Gastroesophageal sphincter (tissue), 4 donors: ENCODE measurements at regions not wholly inside any gene's neighbourhood (a gene's known extent, or its start where the extent isn't known, plus 50 kb on each side); places are given as distances from the start of the nearest gene placed in this dataset.
"Not testable (repeated sequence)": the region's sequence is repeated elsewhere in the genome, so short reads cannot be mapped to it uniquely, and the experiment has no call there.

Experiments
- ATAC-seq: fragments of 150-250 bp; one replicate; pipeline ENCODE4 v1.9.1; 2016; ENCODE audit warnings: mild to moderate bottlenecking, moderate library complexity
- H3K27ac ChIP-seq, 4 donors: fragments of 200-600 bp; sonication (generic) in 3 of 4; 1 replicate in 3 of 4; 2 replicates in 1 of 4; pipeline ENCODE4 v1.5.1; 2016 to 2019
- H3K27me3 ChIP-seq: fragments of 200-600 bp; sonication (generic); one replicate; pipeline ENCODE4 v1.5.1; 2019
- H3K36me3 ChIP-seq, 2 donors: fragments of 200-600 bp; sonication (generic); one replicate each; pipeline ENCODE4 v1.5.1; 2019; ENCODE audit warnings: control low read depth in 1 of 2
- H3K4me1 ChIP-seq, 3 donors: fragments of 200-600 bp; sonication (generic); 1 replicate in 2 of 3; 2 replicates in 1 of 3; pipeline ENCODE4 v1.5.1; 2016 to 2019; ENCODE audit warnings: control low read depth in 2 of 3
- H3K4me3 ChIP-seq, 2 donors: fragments of 200-600 bp; sonication (generic); one replicate each; pipeline ENCODE4 v1.5.1; 2019; ENCODE audit warnings: mild to moderate bottlenecking in 1 of 2, moderate library complexity in 1 of 2
- H3K9me3 ChIP-seq, 3 donors: fragments of 200-600 bp; sonication (generic); one replicate each; pipeline ENCODE4 v1.5.1; 2017 to 2019; ENCODE audit warnings: control low read depth in 2 of 3
- EP300 ChIP-seq: sonication (generic); formaldehyde crosslinking; IDR thresholded peaks from one replicate; pipeline ENCODE4 v1.6.1; 2017; ENCODE audit warnings: antibody characterized with exemption, mild to moderate bottlenecking
- POLR2A ChIP-seq, 2 donors: fragments of 450-650 bp; IDR thresholded peaks; one replicate each; pipeline ENCODE4 v1.6.1; 2017; ENCODE audit warnings: antibody characterized with exemption in 2 of 2, mild to moderate bottlenecking in 2 of 2, moderate library complexity in 1 of 2
- POLR2AphosphoS5 ChIP-seq: sonication (generic); formaldehyde crosslinking; IDR thresholded peaks from one replicate; pipeline ENCODE4 v1.6.1; 2017; ENCODE audit warnings: antibody characterized with exemption
- WGBS, 2 donors: methylation state at CpG; one replicate each; pipeline ENCODE4 v1.1.5; 2018; ENCODE audit warnings: low coverage in 1 of 2; 5-methylcytosine and 5-hydroxymethylcytosine counted together
- TF ChIP-seq, protein P1 (sequence below), 4 experiments: fragments of 200-600 bp in 2 of 4; fragments of 450-650 bp in 2 of 4; sonication (generic) in 1 of 4; IDR thresholded peaks; one replicate each; pipeline ENCODE4 v1.5.1; 2017 to 2019; ENCODE audit warnings: antibody characterized with exemption in 4 of 4, mild to moderate bottlenecking in 2 of 4, moderate library complexity in 2 of 4

DNA sequence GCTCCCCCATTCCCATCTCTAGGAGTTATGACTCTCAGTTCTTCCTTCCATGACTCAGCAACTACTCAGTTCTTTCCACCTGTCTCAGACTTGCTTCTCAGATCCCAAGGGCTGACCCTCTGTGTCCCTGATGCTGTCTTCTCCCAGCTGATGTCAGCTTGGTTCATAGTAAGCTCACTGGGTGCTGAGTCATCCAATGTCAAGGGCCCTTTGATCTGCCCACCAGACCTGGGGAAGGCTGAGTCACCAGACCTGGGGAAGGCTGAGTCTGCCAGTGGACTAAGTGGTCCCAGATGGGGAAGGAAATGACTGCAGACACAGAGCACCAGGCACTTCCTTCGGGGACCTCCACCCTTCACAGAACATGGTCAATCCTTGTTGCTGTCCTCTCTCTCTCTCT lies 76.1 kb upstream of the ZEB1 start:
- Histone ChIP-seq H3K4me3 (no peak overlapping the region), H3K4me1 (no peaks in the 10 kb centered on the region), H3K36me3 (no peaks in the 10 kb centered on the region), H3K9me3 (peaks cover 0 to 1% (median 0%) of the 10 kb centered on the region in 3 donors), H3K27me3 (no peaks in the 10 kb centered on the region), H3K27ac (no peak overlapping the region)
- WGBS, 2 donors, result no CpG with 5 or more reads among the region's 1 CpG
- TF ChIP-seq, protein P1, sequence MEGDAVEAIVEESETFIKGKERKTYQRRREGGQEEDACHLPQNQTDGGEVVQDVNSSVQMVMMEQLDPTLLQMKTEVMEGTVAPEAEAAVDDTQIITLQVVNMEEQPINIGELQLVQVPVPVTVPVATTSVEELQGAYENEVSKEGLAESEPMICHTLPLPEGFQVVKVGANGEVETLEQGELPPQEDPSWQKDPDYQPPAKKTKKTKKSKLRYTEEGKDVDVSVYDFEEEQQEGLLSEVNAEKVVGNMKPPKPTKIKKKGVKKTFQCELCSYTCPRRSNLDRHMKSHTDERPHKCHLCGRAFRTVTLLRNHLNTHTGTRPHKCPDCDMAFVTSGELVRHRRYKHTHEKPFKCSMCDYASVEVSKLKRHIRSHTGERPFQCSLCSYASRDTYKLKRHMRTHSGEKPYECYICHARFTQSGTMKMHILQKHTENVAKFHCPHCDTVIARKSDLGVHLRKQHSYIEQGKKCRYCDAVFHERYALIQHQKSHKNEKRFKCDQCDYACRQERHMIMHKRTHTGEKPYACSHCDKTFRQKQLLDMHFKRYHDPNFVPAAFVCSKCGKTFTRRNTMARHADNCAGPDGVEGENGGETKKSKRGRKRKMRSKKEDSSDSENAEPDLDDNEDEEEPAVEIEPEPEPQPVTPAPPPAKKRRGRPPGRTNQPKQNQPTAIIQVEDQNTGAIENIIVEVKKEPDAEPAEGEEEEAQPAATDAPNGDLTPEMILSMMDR (IDR thresholded peaks at IDR 0.05), result no peak
- no peak for ATAC-seq

DNA sequence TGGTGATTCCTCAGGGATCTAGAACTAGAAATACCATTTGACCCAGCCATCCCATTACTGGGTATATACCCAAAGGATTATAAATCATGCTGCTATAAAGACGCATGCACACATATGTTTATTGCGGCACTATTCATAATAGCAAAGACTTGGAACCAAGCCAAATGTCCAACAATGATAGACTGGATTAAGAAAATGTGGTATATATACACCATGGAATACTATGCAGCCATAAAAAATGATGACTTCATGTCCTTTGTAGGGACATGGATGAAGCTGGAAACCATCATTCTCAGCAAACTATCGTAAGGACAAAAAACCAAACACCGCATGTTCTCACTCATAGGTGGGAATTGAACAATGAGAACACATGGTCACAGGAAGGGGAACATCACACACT lies 67.9 kb upstream of the ZEB1 start:
- H3K27me3 ChIP-seq, H3K9me3 ChIP-seq, H3K36me3 ChIP-seq, H3K4me3 ChIP-seq, H3K4me1 ChIP-seq, ATAC-seq, H3K27ac ChIP-seq: not testable (repeated sequence)
- 95 to 100% methylated on average over 2 to 3 of the region's 4 CpGs for WGBS, 2 donors

DNA sequence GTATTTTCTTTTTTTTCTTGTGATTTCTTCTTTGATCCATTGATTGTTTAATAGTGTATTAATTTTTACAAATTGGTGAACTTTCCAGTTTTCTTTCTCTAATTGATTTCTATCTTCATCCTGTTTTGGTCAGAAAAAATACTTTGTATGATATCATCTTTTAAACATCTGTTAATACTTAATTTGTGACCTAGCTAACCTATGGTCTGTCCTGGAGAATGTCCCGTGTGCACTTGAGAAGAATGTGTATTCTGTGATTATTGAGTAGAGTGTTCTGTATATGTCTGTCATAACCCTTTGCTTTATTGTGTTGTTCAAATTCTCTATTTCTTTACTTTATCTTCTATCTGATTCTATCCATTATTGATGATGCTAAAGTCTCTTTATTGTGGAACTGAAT lies 65.8 kb upstream of the ZEB1 start:
- no peak overlapping the region for H3K27ac ChIP-seq
- TF ChIP-seq POLR2AphosphoS5 (no peak), EP300 (no peak), POLR2A (IDR thresholded peaks at IDR 0.05) (no peak)
- TF ChIP-seq, protein P1 (IDR thresholded peaks at IDR 0.05), result no peak
- WGBS, 2 donors, result 75 to 78% methylated on average over 1 of the region's 1 CpG
- no peak for ATAC-seq
- no peaks in the 10 kb centered on the region for H3K36me3 ChIP-seq
- H3K4me3 ChIP-seq, result no peak overlapping the region
- no peaks in the 10 kb centered on the region for H3K4me1 ChIP-seq
- no peaks in the 10 kb centered on the region for H3K9me3 ChIP-seq
- H3K27me3 ChIP-seq, result no peaks in the 10 kb centered on the region

DNA sequence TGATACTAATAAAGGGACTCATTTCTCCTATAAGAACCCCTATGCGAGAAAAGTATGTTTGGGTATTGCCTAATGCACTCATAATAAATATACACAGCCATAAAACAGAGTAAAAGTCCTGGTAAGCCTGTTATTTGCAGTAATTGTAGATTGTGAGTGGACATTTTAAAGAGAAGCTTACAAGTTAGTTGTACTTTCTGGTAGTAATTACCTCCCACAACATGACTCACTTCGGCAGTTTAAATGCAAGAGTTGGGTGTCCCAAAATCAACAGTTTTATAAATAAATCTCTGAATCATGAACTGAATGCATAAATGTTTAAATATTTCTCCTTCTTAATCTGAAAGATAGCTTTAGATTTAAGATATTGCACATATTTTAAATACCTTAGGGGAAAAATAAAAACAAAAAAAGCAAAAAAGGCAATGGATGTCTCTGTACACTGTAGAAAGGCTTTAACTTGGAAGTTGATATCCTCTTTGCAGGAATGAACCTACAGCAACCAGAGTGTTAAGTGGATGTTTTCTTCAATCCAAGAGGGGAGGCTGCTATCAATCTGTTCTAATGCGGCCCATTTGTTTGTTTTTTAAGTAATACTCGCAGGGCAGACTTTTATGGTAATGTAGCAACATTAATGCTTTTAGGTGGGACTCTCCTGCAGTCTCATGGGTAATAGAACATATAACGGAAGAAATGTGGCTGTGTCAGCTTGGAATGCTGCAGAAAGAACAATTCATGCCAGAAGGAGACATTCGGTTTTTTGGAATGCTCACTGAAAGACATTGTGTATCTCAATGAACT lies 57.3 kb upstream of the ZEB1 start:
- TF ChIP-seq POLR2AphosphoS5 (no peak), EP300 (no peak), POLR2A (IDR thresholded peaks at IDR 0.05) (no peak)
- TF ChIP-seq, protein P1 (IDR thresholded peaks at IDR 0.05), result no peak

DNA sequence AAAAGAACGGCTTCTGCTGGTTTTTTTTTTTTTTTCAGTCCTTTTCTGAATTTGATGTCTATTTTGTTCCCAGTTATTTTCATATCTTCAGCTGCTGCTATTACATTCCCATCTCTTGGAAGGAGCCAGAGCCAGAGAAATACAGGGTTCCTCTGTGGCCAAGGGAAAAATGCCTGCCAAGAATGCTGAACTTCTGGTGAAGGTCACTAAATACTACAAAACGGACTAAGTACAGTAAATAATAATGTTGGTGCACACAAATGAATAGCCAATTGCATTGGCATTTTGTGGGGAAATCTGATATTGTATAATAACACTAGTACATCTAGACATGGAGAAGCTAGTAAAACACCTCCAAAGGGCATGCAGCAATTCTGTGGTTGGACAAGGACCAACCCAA lies 56.3 kb upstream of the ZEB1 start:
- Histone ChIP-seq H3K27ac (peak overlapping the region in 2 of 4 donors; percentile 21 to 42), H3K4me3 (peak overlapping the region in 1 of 2 donors; percentile 4), H3K9me3 (no peaks in the 10 kb centered on the region), H3K27me3 (no peaks in the 10 kb centered on the region), H3K4me1 (peaks cover 0 to 21% (median 4%) of the 10 kb centered on the region in 3 donors), H3K36me3 (no peaks in the 10 kb centered on the region)
- TF ChIP-seq POLR2A (IDR thresholded peaks at IDR 0.05), result no peak
- TF ChIP-seq POLR2AphosphoS5, result peak; percentile 41
- 0 to 23% methylated on average over 1 to 2 of the region's 2 CpGs for WGBS, 2 donors
- ATAC-seq, result no peak

More for the DNA sequence above, 57.3 kb upstream of the ZEB1 start:
- Histone ChIP-seq H3K36me3 (no peaks in the 10 kb centered on the region), H3K4me1 (peaks cover 0 to 21% (median 4%) of the 10 kb centered on the region in 3 donors), H3K4me3 (peak overlapping the region in 1 of 2 donors; percentile 4), H3K27ac (peak overlapping the region in 3 of 4 donors; percentile 20 to 42 (median 21)), H3K9me3 (no peaks in the 10 kb centered on the region), H3K27me3 (no peaks in the 10 kb centered on the region)
- no peak for ATAC-seq
- 23 to 31% methylated on average over 5 to 6 of the region's 6 CpGs for WGBS, 2 donors

DNA sequence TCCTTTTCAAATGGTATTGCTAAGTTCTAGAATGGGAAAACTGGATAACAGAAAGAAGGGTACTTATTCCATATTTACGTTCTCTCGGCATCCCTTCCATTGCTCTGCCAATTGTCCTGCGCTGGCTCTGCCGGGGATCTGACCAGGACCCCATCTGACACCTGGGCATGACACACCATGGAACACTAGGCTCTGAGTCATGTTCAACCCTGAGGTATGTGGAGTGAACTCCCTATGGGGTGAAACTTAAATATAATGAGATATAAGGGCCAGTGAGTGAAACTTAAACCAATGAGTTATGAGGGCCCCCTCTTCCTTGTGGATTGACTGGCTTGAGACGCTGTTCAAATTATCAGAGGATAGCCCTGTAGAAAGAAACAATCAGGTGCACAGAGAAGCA lies 55.1 kb upstream of the ZEB1 start:
- WGBS, 2 donors, result 92 to 93% methylated on average over 4 to 5 of the region's 5 CpGs
- H3K4me1 ChIP-seq, result peaks cover 0 to 21% (median 4%) of the 10 kb centered on the region in 3 donors
- H3K4me3 ChIP-seq, result no peak overlapping the region
- TF ChIP-seq POLR2A (IDR thresholded peaks at IDR 0.05) (no peak), POLR2AphosphoS5 (no peak), EP300 (no peak)
- TF ChIP-seq, protein P1 (IDR thresholded peaks at IDR 0.05), result no peak
- ATAC-seq, result no peak
- no peaks in the 10 kb centered on the region for H3K27me3 ChIP-seq
- H3K36me3 ChIP-seq, result no peaks in the 10 kb centered on the region
- no peaks in the 10 kb centered on the region for H3K9me3 ChIP-seq
- H3K27ac ChIP-seq, result no peak overlapping the region
